T-helper 9 cell (primary cell): ENCODE measurements at regions not wholly inside any gene's neighbourhood (a gene's known extent, or its start where the extent isn't known, plus 50 kb on each side); places are given as distances from the start of the nearest gene placed in this dataset.
"Not testable (repeated sequence)": the region's sequence is repeated elsewhere in the genome, so short reads cannot be mapped to it uniquely, and the experiment has no call there.

Source experiments
- DNase-seq: peaks from one replicate; pipeline ENCODE4 v3.0.0-alpha.2; 2020

- no peak for DNase-seq
These were observed 124.0 kb upstream of the NOCT start for GRCh38 chr4:138891631-138892031.

GRCh38 chr4:138890891-138891570 is 124.5 kb upstream of the NOCT start:
- no peak for DNase-seq

- no peak for DNase-seq
These were observed 126.4 kb upstream of the NOCT start for GRCh38 chr4:138889216-138889615.

- DNase-seq: no peak
These were observed 127.8 kb upstream of the NOCT start for GRCh38 chr4:138887741-138888140.

- DNase-seq: no peak
These were observed 128.2 kb upstream of the NOCT start for GRCh38 chr4:138887341-138887740.

- no peak for DNase-seq
These were observed 135.8 kb upstream of the NOCT start for GRCh38 chr4:138879757-138880156.

GRCh38 chr4:138875891-138876608 is 139.5 kb upstream of the NOCT start:
- no peak for DNase-seq

GRCh38 chr4:138871555-138871875 is 144.1 kb upstream of the NOCT start:
- no peak for DNase-seq

- DNase-seq: peak; percentile 32
These were observed 144.6 kb upstream of the NOCT start for GRCh38 chr4:138870737-138871554.

- no peak for DNase-seq
These were observed 145.9 kb upstream of the NOCT start for GRCh38 chr4:138869631-138870030.

GRCh38 chr4:138869165-138869564 is 146.4 kb upstream of the NOCT start:
- DNase-seq: no peak

- DNase-seq: no peak
These were observed 147.0 kb upstream of the NOCT start for GRCh38 chr4:138868562-138868961.

GRCh38 chr4:138867404-138867803 is 148.2 kb upstream of the NOCT start:
- no peak for DNase-seq

GRCh38 chr4:138866314-138866713 is 149.3 kb upstream of the NOCT start:
- DNase-seq: no peak

GRCh38 chr4:138865765-138866164 is 149.8 kb upstream of the NOCT start:
- DNase-seq: no peak

- DNase-seq: no peak
These were observed 150.4 kb upstream of the NOCT start for GRCh38 chr4:138864961-138865720.

- no peak for DNase-seq
These were observed 152.4 kb upstream of the NOCT start for GRCh38 chr4:138863160-138863559.

GRCh38 chr4:138861135-138861534 is 154.4 kb upstream of the NOCT start:
- DNase-seq: no peak

GRCh38 chr4:138860357-138860756 is 155.2 kb upstream of the NOCT start:
- not testable (repeated sequence) for DNase-seq

- no peak for DNase-seq
These were observed 156.3 kb upstream of the NOCT start for GRCh38 chr4:138859254-138859653.

GRCh38 chr4:138858419-138858818 is 157.2 kb upstream of the NOCT start:
- no peak for DNase-seq

GRCh38 chr4:138857416-138857815 is 158.2 kb upstream of the NOCT start:
- DNase-seq: no peak

- no peak for DNase-seq
These were observed 162.9 kb upstream of the NOCT start for GRCh38 chr4:138852681-138853080.
